SK-N-MC (cell line): ENCODE measurements at regions not wholly inside any gene's neighbourhood (a gene's known extent, or its start where the extent isn't known, plus 50 kb on each side); places are given as distances from the start of the nearest gene placed in this dataset.
"Not testable (repeated sequence)": the region's sequence is repeated elsewhere in the genome, so short reads cannot be mapped to it uniquely, and the experiment has no call there.

ENCODE experiments used
- DNase-seq: peaks from one replicate; pipeline ENCODE4 v3.0.0-alpha.2; 2011; ENCODE audit warnings: low read depth, low spot score
- H3K27ac ChIP-seq: fragments of 200-600 bp; sonication (generic); 2 replicates; pipeline ENCODE4 v1.5.1; 2016; ENCODE audit warnings: mixed run types
- H3K36me3 ChIP-seq: fragments of 200-600 bp; sonication (generic); 2 replicates; pipeline ENCODE4 v1.6.1; 2017; ENCODE audit warnings: antibody characterized with exemption, low read length, mixed read lengths; ENCODE audit not compliant: insufficient read depth
- H3K4me3 ChIP-seq: fragments of 200-600 bp; sonication (generic); 2 replicates; pipeline ENCODE4 v1.5.1; 2016
- H3K9ac ChIP-seq: fragments of 200-600 bp; sonication (generic); 2 replicates; pipeline ENCODE4 v1.8.0; 2017; ENCODE audit warnings: mixed run types, mixed read lengths; ENCODE audit not compliant: insufficient read length
- H3K9me3 ChIP-seq: fragments of 200-600 bp; sonication (generic); 2 replicates; pipeline ENCODE4 v1.6.1; 2017; ENCODE audit warnings: low read depth, mild to moderate bottlenecking, antibody characterized with exemption, low read length, moderate library complexity, mixed read lengths
- EZH2 ChIP-seq: fragments of 200-600 bp; sonication (generic); IDR thresholded peaks from one replicate; pipeline ENCODE4 v1.6.1; 2017; ENCODE audit warnings: antibody characterized with exemption
- FOXP2 ChIP-seq: optimal IDR thresholded peaks from 2 replicates; pipeline ENCODE3; 2011; ENCODE audit warnings: mild to moderate bottlenecking, moderate library complexity; ENCODE audit not compliant: insufficient read depth; ENCODE audit errors: extremely low read length, control extremely low read depth
- POLR2AphosphoS5 ChIP-seq: IDR thresholded peaks from 2 replicates; pipeline ENCODE4 v1.6.1; 2012; ENCODE audit warnings: mild to moderate bottlenecking, low read depth, low read length, borderline replicate concordance

DNA sequence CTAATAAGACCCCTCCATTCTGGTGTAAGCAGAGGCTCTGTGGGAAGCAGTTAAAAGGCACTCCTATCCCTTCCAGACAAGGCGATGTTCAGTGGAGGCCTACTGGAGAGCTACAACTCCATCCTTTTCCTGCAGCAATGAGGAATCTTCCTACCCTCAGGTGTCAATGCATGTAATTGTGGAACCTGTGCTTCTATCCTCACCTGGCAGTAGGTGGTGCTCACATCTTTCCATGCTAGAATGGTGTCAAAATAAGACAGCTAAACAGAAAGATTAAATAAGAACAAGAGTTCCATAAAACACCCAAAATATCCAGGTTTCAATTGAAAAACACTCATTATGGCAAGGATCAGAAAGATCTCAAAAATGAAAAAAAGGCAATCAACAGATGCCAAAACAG lies 224.6 kb downstream of the IL15 start:
- no peak for TF ChIP-seq FOXP2
- TF ChIP-seq POLR2AphosphoS5: no peak
- no peak for TF ChIP-seq EZH2
- Histone ChIP-seq H3K9me3 (no peaks in the 10 kb centered on the region), H3K9ac (no peak overlapping the region), H3K4me3 (no peak overlapping the region), H3K27ac (no peak overlapping the region), H3K36me3 (no peaks in the 10 kb centered on the region)
- DNase-seq: no peak

DNA sequence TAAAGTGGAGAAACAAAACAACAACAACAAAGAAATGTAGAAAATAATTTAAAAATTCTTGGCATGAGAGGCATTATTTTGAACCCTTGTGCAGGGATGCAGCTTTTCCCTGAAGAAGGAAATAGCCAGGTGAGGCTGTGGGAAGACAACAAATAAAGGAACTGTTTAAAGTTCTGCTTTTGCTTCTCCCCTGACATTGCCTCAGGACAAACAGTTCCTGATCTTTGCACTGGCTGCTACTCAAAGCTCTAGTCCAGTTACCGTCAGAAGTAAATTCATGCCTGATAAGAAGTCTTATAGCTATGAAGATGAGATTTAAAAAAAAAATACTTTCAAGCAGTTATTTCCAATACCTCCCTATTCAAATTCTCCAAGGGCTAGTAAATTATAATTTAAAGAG lies 233.8 kb downstream of the IL15 start:
- no peak overlapping the region for H3K27ac ChIP-seq
- H3K9ac ChIP-seq: no peak overlapping the region
- TF ChIP-seq EZH2 (no peak), FOXP2 (no peak), POLR2AphosphoS5 (no peak)
- no peak for DNase-seq
- no peak overlapping the region for H3K4me3 ChIP-seq
- no peaks in the 10 kb centered on the region for H3K9me3 ChIP-seq
- no peaks in the 10 kb centered on the region for H3K36me3 ChIP-seq

DNA sequence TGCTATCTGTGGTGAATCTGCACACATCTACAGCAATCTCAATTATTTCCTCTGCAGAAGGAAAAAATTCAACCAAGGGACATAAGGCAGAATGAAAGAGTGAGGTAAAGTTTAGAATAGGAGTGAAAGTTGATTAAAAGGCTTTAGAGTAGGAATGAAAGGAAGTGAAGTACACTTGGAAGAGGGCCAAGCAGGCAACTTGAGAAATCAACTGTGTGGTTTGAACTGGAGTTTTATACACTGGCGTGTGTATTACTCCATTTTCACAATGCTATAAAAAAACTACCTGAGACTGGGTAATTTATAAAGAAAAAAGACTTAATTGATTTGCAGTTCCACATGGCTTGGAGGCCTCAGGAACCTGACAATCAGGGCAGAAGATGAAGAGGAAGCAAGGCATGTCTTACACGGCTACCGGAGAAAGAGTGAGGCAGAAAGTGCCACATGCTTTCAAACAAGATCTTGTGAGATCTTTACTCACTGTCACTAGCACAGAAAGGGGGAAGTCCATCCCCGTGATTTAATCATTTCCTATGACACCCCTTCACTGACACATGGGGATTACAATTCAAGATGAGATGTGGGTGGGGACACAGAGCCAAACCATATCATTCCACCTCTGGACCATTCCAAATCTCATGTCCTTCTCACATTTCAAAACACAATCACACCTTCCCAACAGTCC lies 234.8 kb downstream of the IL15 start:
- DNase-seq: no peak
- Histone ChIP-seq H3K9ac (no peak overlapping the region), H3K36me3 (no peaks in the 10 kb centered on the region), H3K4me3 (no peak overlapping the region), H3K27ac (no peak overlapping the region), H3K9me3 (no peaks in the 10 kb centered on the region)
- TF ChIP-seq FOXP2 (no peak), EZH2 (no peak)

DNA sequence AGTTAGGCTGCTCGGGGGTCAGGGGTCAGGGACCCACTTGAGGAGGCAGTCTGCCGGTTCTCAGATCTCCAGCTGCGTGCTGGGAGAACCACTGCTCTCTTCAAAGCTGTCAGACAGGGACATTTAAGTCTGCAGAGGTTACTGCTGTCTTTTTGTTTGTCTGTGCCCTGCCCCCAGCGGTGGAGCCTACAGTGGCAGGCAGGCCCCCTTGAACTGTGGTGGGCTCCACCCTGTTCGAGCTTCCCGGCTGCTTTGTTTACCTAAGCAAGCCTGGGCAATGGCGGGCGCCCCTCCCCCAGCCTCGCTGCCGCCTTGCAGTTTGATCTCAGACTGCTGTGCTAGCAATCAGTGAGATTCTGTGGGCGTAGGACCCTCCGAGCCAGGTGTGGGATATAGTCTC lies 246.3 kb downstream of the IL15 start:
- not testable (repeated sequence) for H3K4me3 ChIP-seq, H3K9ac ChIP-seq, H3K36me3 ChIP-seq, DNase-seq, H3K27ac ChIP-seq, H3K9me3 ChIP-seq

DNA sequence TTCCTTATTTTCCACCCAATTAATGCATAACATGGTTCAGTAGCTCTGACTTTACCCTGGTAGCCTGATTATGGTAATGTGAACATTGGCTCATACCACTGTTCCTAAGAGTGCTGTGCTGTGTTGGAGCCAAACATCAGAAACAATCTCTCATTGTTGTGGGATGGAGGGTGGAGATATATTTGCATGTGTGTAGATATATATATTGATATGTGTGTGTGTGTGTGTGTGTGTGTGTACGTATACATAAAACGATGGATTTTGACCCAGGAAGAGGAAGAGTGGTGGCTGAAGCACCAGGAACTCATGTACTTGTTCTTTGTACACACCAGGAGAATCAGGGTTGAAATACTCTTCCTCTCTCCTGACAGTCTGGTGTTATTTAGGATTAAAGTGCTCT lies 247.7 kb downstream of the IL15 start:
- Histone ChIP-seq H3K9ac (no peak overlapping the region), H3K27ac (no peak overlapping the region), H3K4me3 (no peak overlapping the region), H3K9me3 (no peaks in the 10 kb centered on the region), H3K36me3 (no peaks in the 10 kb centered on the region)
- TF ChIP-seq EZH2 (no peak), FOXP2 (no peak), POLR2AphosphoS5 (no peak)
- DNase-seq: no peak

DNA sequence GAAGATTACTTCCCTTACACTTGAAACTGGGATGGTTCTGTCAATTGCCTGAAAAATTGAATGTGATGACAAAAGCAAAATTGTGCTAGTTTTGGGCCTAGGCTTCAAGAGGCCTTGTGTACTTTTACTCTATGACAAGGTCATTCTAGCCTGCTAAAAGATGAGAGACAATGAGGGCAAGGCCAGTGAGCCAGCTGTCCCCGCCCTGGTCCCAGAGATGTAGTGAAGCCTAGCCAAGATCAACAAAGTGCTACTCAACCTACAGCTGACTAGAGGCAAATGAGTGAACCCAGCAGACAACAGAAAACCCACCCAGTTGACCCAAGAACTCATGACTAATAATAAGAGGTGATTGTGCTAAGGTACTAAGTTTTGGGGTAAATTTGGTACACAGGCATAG lies 248.7 kb downstream of the IL15 start:
- no peaks in the 10 kb centered on the region for H3K36me3 ChIP-seq
- H3K27ac ChIP-seq: no peak overlapping the region
- H3K9me3 ChIP-seq: no peaks in the 10 kb centered on the region
- H3K9ac ChIP-seq: no peak overlapping the region
- DNase-seq: no peak
- H3K4me3 ChIP-seq: no peak overlapping the region
- TF ChIP-seq POLR2AphosphoS5 (no peak), FOXP2 (no peak), EZH2 (no peak)

DNA sequence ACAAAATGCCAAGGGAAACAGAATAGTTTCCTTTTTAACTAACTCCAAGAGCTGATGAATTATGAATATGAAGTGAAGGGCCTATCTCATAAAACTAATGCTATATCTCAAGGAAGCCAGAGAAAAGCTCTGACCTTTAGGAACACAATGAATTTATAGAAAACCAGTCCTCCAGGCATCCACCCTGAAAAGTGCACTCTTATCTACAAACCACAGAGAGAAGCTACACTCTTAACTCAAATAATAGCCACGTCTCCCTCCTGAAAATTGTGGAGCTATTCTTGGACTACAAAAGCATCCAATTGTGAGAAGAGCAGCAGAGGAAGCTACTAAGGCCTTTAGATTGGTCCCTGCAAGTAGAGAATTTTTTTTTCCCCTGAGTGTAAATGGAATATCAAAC lies 253.9 kb downstream of the IL15 start:
- no peak overlapping the region for H3K4me3 ChIP-seq
- H3K36me3 ChIP-seq: no peaks in the 10 kb centered on the region
- no peaks in the 10 kb centered on the region for H3K9me3 ChIP-seq
- no peak for TF ChIP-seq FOXP2
- TF ChIP-seq POLR2AphosphoS5: no peak
- no peak for TF ChIP-seq EZH2
- no peak overlapping the region for H3K27ac ChIP-seq
- no peak for DNase-seq
- no peak overlapping the region for H3K9ac ChIP-seq

DNA sequence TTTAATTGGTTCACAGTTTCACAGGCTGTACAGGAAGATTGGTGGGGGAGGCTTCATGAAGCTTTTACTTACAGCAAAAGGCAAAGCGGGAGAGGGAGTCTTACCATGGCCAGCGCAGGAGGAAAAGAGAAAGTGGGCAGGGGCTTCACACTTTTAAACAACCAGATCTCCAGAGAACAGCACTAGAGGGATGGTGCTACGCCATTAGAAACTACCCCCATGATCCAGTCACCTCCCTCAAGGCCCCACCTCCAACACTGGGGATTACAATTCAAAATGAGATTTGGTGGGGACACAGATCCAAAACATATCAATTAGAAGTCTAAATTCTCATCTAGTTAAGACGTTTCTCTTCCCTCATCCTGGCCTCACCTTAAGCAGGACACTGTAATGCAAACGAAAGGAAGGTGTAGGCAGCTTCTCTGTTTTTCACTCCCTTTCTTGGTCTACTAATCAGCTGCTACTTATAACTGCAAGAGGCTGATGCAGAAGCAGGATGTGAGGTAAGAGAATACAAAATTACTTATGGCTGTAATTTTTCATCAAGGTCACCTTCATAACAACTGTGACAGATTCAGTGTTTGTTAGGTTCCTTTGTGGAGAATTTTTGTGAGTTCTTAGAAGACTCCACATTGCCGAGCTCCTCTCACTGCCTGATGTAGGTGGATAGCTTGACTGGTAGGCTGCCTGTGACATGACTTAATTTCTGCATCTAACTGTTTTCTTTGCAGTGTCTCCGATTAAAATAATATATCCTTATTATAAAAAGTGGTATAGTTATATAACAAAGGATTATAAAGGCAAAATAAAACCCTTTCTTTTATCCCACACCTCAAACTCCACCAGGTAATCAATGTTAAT lies 255.1 kb downstream of the IL15 start:
- no peaks in the 10 kb centered on the region for H3K36me3 ChIP-seq
- no peaks in the 10 kb centered on the region for H3K9me3 ChIP-seq
- TF ChIP-seq EZH2 (no peak), FOXP2 (no peak), POLR2AphosphoS5 (no peak)
- H3K27ac ChIP-seq: no peak overlapping the region
- H3K4me3 ChIP-seq: no peak overlapping the region
- H3K9ac ChIP-seq: no peak overlapping the region
- no peak for DNase-seq

DNA sequence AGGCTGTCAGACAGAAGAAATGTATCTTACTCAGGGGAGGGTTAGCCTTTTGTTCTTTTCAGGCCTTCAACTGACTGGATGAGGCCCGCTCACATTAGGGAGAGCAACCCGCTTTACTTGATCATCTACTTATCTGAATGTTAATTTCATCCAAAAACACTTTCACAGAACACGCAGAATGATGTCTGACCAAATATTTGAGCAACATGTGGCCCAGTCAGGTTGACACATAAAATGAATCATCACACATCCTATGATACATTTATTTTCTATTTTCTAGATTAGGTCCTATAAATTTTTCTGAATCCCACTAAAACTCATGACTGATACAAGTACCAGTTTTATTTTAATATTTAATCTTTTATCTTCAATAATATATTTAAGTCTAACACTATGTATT lies 260.3 kb downstream of the IL15 start:
- TF ChIP-seq FOXP2 (no peak), EZH2 (no peak), POLR2AphosphoS5 (no peak)
- Histone ChIP-seq H3K9me3 (no peaks in the 10 kb centered on the region), H3K4me3 (no peak overlapping the region), H3K9ac (no peak overlapping the region), H3K36me3 (no peaks in the 10 kb centered on the region), H3K27ac (no peak overlapping the region)
- no peak for DNase-seq
